Right cardiac atrium (tissue), 5 donors: ENCODE measurements at regions not wholly inside any gene's neighbourhood (a gene's known extent, or its start where the extent isn't known, plus 50 kb on each side); places are given as distances from the start of the nearest gene placed in this dataset.

Experiments
- ATAC-seq, 2 donors: fragments of 200-7000 bp; cut with Tn5 transposase; one replicate each; pipeline versions ENCODE4 v1.8.0 to v1.9.1; 2020; ENCODE audit warnings: moderate library complexity in 2 of 2, mild to moderate bottlenecking in 1 of 2
- DNase-seq, 3 donors: peaks; one replicate each; pipeline ENCODE4 v3.0.0-alpha.2; 2020
- H3K27ac ChIP-seq: one replicate; pipeline ENCODE4 v1.5.1; 2013; ENCODE audit warnings: mild to moderate bottlenecking, low read length, control low read depth, moderate library complexity
- H3K27me3 ChIP-seq: one replicate; pipeline ENCODE4 v1.6.1; 2013; ENCODE audit not compliant: control insufficient read depth, insufficient read depth
- H3K4me1 ChIP-seq: one replicate; pipeline ENCODE4 v1.6.1; 2013; ENCODE audit warnings: low read length; ENCODE audit not compliant: control insufficient read depth, insufficient read depth
- H3K4me3 ChIP-seq: one replicate; pipeline ENCODE4 v1.5.1; 2013; ENCODE audit warnings: low read length, control low read depth
- H3K9me3 ChIP-seq: one replicate; pipeline ENCODE4 v1.6.1; 2013; ENCODE audit warnings: low read length; ENCODE audit not compliant: control insufficient read depth
- WGBS: extraction: QIAGEN DNeasy Blood & Tissue Kit; methylation state at CpG from one replicate; pipeline ENCODE4 v1.1.7; 2013; 5-methylcytosine and 5-hydroxymethylcytosine counted together
- intact Hi-C, 4 donors: fragments of 100-400 bp; cut with DNase I; formaldehyde crosslinking; loops; one replicate each; pipeline versions ENCODE4 v1.11.0 to v1.14.0; 2022 to 2023
- donor health status: healthy with polysubstance abuse.
- donor health status: DM: no; HTN: yes; CAD: no.
- donor health status: DM: no; HTN: no; CAD: no.
- donor health status: DM: no; HTN: yes; CAD: no; lungs with severe emphysema.
- donor health status: DM: yes; HTN: yes; CAD: no.

DNA sequence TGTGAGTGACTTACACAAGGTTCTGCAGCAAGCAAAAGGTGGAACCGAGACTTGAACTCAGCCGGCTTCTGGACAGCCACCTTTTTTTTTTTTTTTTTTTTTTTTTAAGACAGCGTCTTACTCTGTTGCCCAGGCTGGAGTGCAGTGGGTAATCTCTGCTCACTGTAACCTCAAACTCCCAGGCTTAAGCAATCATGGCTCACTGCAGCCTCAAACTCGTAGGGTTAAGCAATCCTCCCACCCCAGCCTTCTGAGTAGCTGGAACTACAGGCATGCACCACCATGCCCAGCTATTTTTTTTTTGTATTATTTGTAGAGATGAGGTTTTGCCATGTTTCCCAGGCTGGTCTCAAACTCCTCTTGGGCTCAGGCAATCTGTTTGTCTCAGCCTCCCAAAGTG is 55.2 kb upstream of the GOT2 start:
- H3K4me1 ChIP-seq = peaks cover 2% of the 10 kb centered on the region

More for the DNA sequence above, 55.2 kb upstream of the GOT2 start:
- Histone ChIP-seq H3K9me3 (no peaks in the 10 kb centered on the region), H3K27ac (no peak overlapping the region), H3K27me3 (no peaks in the 10 kb centered on the region), H3K4me3 (no peak overlapping the region)
- ATAC-seq = no peak
- no peak for DNase-seq
- 74% methylated on average over 4 of the region's 4 CpGs for WGBS
- intact Hi-C loops = no loop called here
